Muscle of leg (tissue), 3 donors: ENCODE measurements at regions not wholly inside any gene's neighbourhood (a gene's known extent, or its start where the extent isn't known, plus 50 kb on each side); places are given as distances from the start of the nearest gene placed in this dataset.

ENCODE experiments used
- DNase-seq: peaks from one replicate; pipeline ENCODE4 v3.0.0; 2013
- H3K27ac ChIP-seq: one replicate; pipeline ENCODE4 v1.5.1; 2013; ENCODE audit warnings: mild to moderate bottlenecking, low read length, control low read depth
- H3K27me3 ChIP-seq: one replicate; pipeline ENCODE4 v1.6.1; 2013; ENCODE audit warnings: low read length; ENCODE audit not compliant: control insufficient read depth, insufficient read depth
- H3K36me3 ChIP-seq: one replicate; pipeline ENCODE4 v1.6.1; 2013; ENCODE audit warnings: low read length; ENCODE audit not compliant: control insufficient read depth, insufficient read depth
- H3K4me1 ChIP-seq: one replicate; pipeline ENCODE4 v1.6.1; 2013; ENCODE audit warnings: low read length; ENCODE audit not compliant: control insufficient read depth, insufficient read depth
- H3K4me3 ChIP-seq: one replicate; pipeline ENCODE4 v1.5.1; 2013; ENCODE audit warnings: low read length, control low read depth
- H3K9me3 ChIP-seq: replicated peaks from 2 replicates; pipeline ENCODE4 v1.6.1; 2013; ENCODE audit warnings: low read depth, low read length; ENCODE audit not compliant: control insufficient read depth
- WGBS: methylation state at CpG from one replicate; pipeline ENCODE4 v1.1.5; 2013; ENCODE audit warnings: missing lambda C conversion rate; ENCODE audit not compliant: insufficient coverage; 5-methylcytosine and 5-hydroxymethylcytosine counted together

GRCh38 chr17:14940108-14940937 lies 324.8 kb downstream of the PMP22 start:
- Histone ChIP-seq H3K4me3 (no peak overlapping the region), H3K27me3 (no peaks in the 10 kb centered on the region), H3K27ac (no peak overlapping the region), H3K9me3 (no peaks in the 10 kb centered on the region), H3K36me3 (no peaks in the 10 kb centered on the region), H3K4me1 (no peaks in the 10 kb centered on the region)
- WGBS: no CpG with 5 or more reads among the region's 4 CpGs
- DNase-seq: peak; percentile 58

- H3K4me3 ChIP-seq: no peak overlapping the region
- H3K4me1 ChIP-seq: no peaks in the 10 kb centered on the region
- no peaks in the 10 kb centered on the region for H3K9me3 ChIP-seq
- H3K27ac ChIP-seq: no peak overlapping the region
- DNase-seq: no peak
- WGBS: no CpG with 5 or more reads among the region's 2 CpGs
- H3K36me3 ChIP-seq: no peaks in the 10 kb centered on the region
- H3K27me3 ChIP-seq: no peaks in the 10 kb centered on the region
Measured at GRCh38 chr17:14935845-14936485, 329.2 kb downstream of the PMP22 start.

DNA sequence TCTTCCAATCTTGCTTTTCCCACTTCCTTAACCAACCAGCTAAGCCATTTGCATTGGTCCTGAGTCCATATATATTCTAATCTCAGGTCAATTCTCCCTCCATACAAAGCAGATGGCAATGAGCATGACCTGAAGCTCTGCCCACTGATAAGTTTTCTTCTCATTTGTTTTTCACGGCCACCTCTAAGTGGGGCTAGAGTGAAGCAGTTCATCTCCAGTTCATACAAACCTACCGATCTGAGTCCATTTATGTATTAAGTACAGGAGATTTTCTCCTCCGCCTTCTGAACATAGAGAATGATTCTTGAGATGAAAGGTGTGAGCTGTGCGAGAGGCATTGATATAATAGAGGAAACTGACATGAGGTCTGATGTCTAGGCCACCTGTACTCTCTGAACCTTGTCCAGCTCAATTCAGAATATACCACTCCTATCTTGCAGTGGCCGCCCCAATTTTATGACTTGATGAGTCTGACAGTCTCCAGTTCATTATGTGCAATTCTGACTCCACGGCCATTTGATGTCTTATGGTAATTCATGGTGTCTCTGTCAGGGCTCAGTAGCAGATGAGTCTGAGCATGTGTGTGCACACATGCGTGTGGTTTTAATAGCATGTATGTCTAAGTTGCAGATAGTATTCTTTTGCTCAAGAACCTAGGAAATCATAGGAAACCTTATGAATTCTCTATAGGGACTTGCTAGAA lies 329.8 kb downstream of the PMP22 start:
- DNase-seq: no peak
- Histone ChIP-seq H3K27ac (no peak overlapping the region), H3K4me3 (no peak overlapping the region), H3K27me3 (no peaks in the 10 kb centered on the region), H3K9me3 (no peaks in the 10 kb centered on the region), H3K4me1 (no peaks in the 10 kb centered on the region), H3K36me3 (no peaks in the 10 kb centered on the region)
- WGBS: 100% methylated on average over 2 of the region's 7 CpGs

- Histone ChIP-seq H3K4me3 (no peak overlapping the region), H3K27me3 (peaks cover 2% of the 10 kb centered on the region), H3K27ac (no peak overlapping the region), H3K9me3 (no peaks in the 10 kb centered on the region), H3K36me3 (no peaks in the 10 kb centered on the region), H3K4me1 (no peaks in the 10 kb centered on the region)
- 100% methylated on average over 1 of the region's 4 CpGs for WGBS
- no peak for DNase-seq
Measured at GRCh38 chr17:14933676-14934075, 331.4 kb downstream of the PMP22 start.

- Histone ChIP-seq H3K27ac (no peak overlapping the region), H3K9me3 (no peaks in the 10 kb centered on the region), H3K27me3 (peaks cover 2% of the 10 kb centered on the region), H3K4me3 (no peak overlapping the region), H3K4me1 (no peaks in the 10 kb centered on the region), H3K36me3 (no peaks in the 10 kb centered on the region)
- WGBS: 0% methylated on average over 4 of the region's 7 CpGs
- DNase-seq: peak; percentile 79
Measured at GRCh38 chr17:14926526-14927122, 338.5 kb downstream of the PMP22 start.

GRCh38 chr17:14926073-14926472 lies 339.1 kb downstream of the PMP22 start:
- Histone ChIP-seq H3K9me3 (no peaks in the 10 kb centered on the region), H3K27ac (no peak overlapping the region), H3K27me3 (peaks cover 2% of the 10 kb centered on the region), H3K36me3 (no peaks in the 10 kb centered on the region), H3K4me3 (no peak overlapping the region), H3K4me1 (no peaks in the 10 kb centered on the region)
- no peak for DNase-seq
- WGBS: no CpG with 5 or more reads among the region's 8 CpGs

GRCh38 chr17:14925498-14925897 lies 339.6 kb downstream of the PMP22 start:
- 97% methylated on average over 2 of the region's 2 CpGs for WGBS
- H3K4me1 ChIP-seq: no peaks in the 10 kb centered on the region
- H3K27me3 ChIP-seq: peaks cover 2% of the 10 kb centered on the region
- H3K4me3 ChIP-seq: no peak overlapping the region
- H3K9me3 ChIP-seq: no peaks in the 10 kb centered on the region
- H3K27ac ChIP-seq: no peak overlapping the region
- no peaks in the 10 kb centered on the region for H3K36me3 ChIP-seq
- no peak for DNase-seq

GRCh38 chr17:14923981-14924380 lies 341.1 kb downstream of the PMP22 start:
- no peaks in the 10 kb centered on the region for H3K36me3 ChIP-seq

GRCh38 chr17:14922411-14922810 lies 342.7 kb downstream of the PMP22 start:
- Histone ChIP-seq H3K27me3 (no peaks in the 10 kb centered on the region), H3K36me3 (no peaks in the 10 kb centered on the region), H3K9me3 (no peaks in the 10 kb centered on the region), H3K4me1 (no peaks in the 10 kb centered on the region), H3K4me3 (no peak overlapping the region), H3K27ac (no peak overlapping the region)
- no peak for DNase-seq
- WGBS: no CpG with 5 or more reads among the region's 2 CpGs

More at GRCh38 chr17:14923981-14924380, 341.1 kb downstream of the PMP22 start:
- Histone ChIP-seq H3K9me3 (no peaks in the 10 kb centered on the region), H3K4me1 (no peaks in the 10 kb centered on the region), H3K27ac (no peak overlapping the region), H3K27me3 (no peaks in the 10 kb centered on the region), H3K4me3 (no peak overlapping the region)
- 80% methylated on average over 1 of the region's 3 CpGs for WGBS
- DNase-seq: no peak

DNA sequence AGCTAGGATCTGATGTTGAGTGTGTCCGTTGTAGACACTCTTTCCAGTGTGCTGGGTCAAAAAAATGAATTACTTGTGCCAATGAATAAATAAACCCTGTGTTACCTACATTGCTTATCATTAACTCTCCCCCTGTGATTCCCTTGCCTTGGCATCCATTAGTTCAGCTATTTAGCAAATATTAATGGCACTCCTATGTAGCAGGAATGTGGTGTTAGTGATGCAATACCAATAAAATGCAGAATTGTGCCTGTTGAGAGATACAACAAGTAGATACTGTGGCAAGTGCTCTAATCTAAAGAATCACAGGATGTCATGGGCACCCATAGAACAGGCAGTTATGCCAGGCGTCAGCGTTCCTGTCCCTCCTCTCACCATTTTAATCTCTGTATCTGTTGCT lies 343.2 kb downstream of the PMP22 start:
- no peak overlapping the region for H3K27ac ChIP-seq
- H3K4me1 ChIP-seq: no peaks in the 10 kb centered on the region
- H3K4me3 ChIP-seq: no peak overlapping the region
- no CpG with 5 or more reads among the region's 3 CpGs for WGBS
- DNase-seq: no peak
- H3K9me3 ChIP-seq: no peaks in the 10 kb centered on the region
- no peaks in the 10 kb centered on the region for H3K27me3 ChIP-seq
- H3K36me3 ChIP-seq: no peaks in the 10 kb centered on the region
